PC-9 (cell line): ENCODE measurements at regions not wholly inside any gene's neighbourhood (a gene's known extent, or its start where the extent isn't known, plus 50 kb on each side); places are given as distances from the start of the nearest gene placed in this dataset.

Experiments
- CTCF ChIP-seq: fragments of 200-600 bp; sonication (generic); conservative IDR thresholded peaks from 2 replicates; pipeline ENCODE4 v1.6.1; 2017; ENCODE audit warnings: mixed run types, antibody characterized with exemption, mild to moderate bottlenecking, moderate library complexity
- EZH2 ChIP-seq: fragments of 200-600 bp; sonication (generic); IDR thresholded peaks from 2 replicates; pipeline ENCODE4 v1.8.0; 2017; ENCODE audit warnings: antibody characterized with exemption, low read depth

GRCh38 chr18:11224153-11224552 lies 74.8 kb upstream of the PIEZO2 start:
- no peak for TF ChIP-seq CTCF
- no peak for TF ChIP-seq EZH2
